GM23338 (cell line): ENCODE measurements at regions not wholly inside any gene's neighbourhood (a gene's known extent, or its start where the extent isn't known, plus 50 kb on each side); places are given as distances from the start of the nearest gene placed in this dataset.

Experiments used
- ATAC-seq: fragments of 200-7000 bp; cut with Tn5 transposase; 3 replicates; pipeline ENCODE4 v1.9.1; 2020
- DNase-seq: peaks from one replicate; pipeline ENCODE4 v3.0.0-alpha.2; 2015; ENCODE audit warnings: low spot score
- H2AFZ ChIP-seq: fragments of 200-600 bp; sonication (generic); 2 replicates; pipeline ENCODE4 v1.8.0; 2016; ENCODE audit warnings: antibody characterized with exemption, mild to moderate bottlenecking, moderate library complexity
- H3F3A ChIP-seq: fragments of 200-600 bp; sonication (generic); replicated peaks from 2 replicates; pipeline ENCODE4 v1.8.0; 2017; ENCODE audit warnings: antibody characterized with exemption, mixed run types, low read depth
- H3K27ac ChIP-seq: fragments of 200-600 bp; sonication (generic); 2 replicates; pipeline ENCODE4 v1.6.1; 2016; ENCODE audit warnings: low read depth
- H3K27me3 ChIP-seq: fragments of 200-600 bp; sonication (generic); 2 replicates; pipeline ENCODE4 v1.8.0; 2016; ENCODE audit warnings: mild to moderate bottlenecking, mixed run types, moderate library complexity; ENCODE audit not compliant: insufficient read depth
- H3K36me3 ChIP-seq: fragments of 200-600 bp; sonication (generic); 2 replicates; pipeline ENCODE4 v1.8.0; 2016; ENCODE audit warnings: mild to moderate bottlenecking; ENCODE audit not compliant: insufficient read depth
- H3K4me1 ChIP-seq: fragments of 200-600 bp; sonication (generic); 2 replicates; pipeline ENCODE4 v1.8.0; 2016; ENCODE audit warnings: mild to moderate bottlenecking, moderate library complexity; ENCODE audit not compliant: insufficient read depth
- H3K4me2 ChIP-seq: fragments of 200-600 bp; sonication (generic); 2 replicates; pipeline ENCODE4 v1.7.1; 2017; ENCODE audit warnings: mixed run types
- H3K4me3 ChIP-seq: fragments of 200-600 bp; sonication (generic); 2 replicates; pipeline ENCODE4 v1.6.1; 2016; ENCODE audit warnings: mixed run types
- H3K79me2 ChIP-seq: fragments of 200-600 bp; sonication (generic); replicated peaks from 2 replicates; pipeline ENCODE4 v1.8.0; 2017; ENCODE audit warnings: mild to moderate bottlenecking; ENCODE audit not compliant: insufficient read depth
- H3K9me2 ChIP-seq: fragments of 200-600 bp; sonication (generic); 2 replicates; pipeline ENCODE4 v1.8.0; 2017; ENCODE audit not compliant: insufficient read depth
- H4K20me1 ChIP-seq: fragments of 200-600 bp; sonication (generic); replicated peaks from 2 replicates; pipeline ENCODE4 v1.8.0; 2017; ENCODE audit warnings: mild to moderate bottlenecking; ENCODE audit not compliant: insufficient read depth
- H3K27ac Mint-ChIP-seq: 2 replicates; pipeline ENCODE4 v1.8.0; 2020; ENCODE audit warnings: inconsistent platforms, mild to moderate bottlenecking, moderate library complexity, mixed read lengths
- H3K27me3 Mint-ChIP-seq: 3 replicates; pipeline ENCODE4 v1.8.0; 2022; ENCODE audit warnings: low read depth, mild to moderate bottlenecking, moderate library complexity, mixed read lengths, inconsistent platforms; ENCODE audit not compliant: insufficient read depth, poor library complexity
- H3K36me3 Mint-ChIP-seq: 3 replicates; pipeline ENCODE4 v1.8.0; 2021; ENCODE audit warnings: low read depth, mild to moderate bottlenecking, inconsistent platforms, moderate library complexity, mixed read lengths
- H3K4me1 Mint-ChIP-seq: 3 replicates; pipeline ENCODE4 v1.8.0; 2020; ENCODE audit warnings: mild to moderate bottlenecking, inconsistent platforms, mixed read lengths
- H3K4me3 Mint-ChIP-seq: 3 replicates; pipeline ENCODE4 v1.8.0; 2021; ENCODE audit warnings: moderate library complexity, mild to moderate bottlenecking, inconsistent platforms, mixed read lengths
- H3K9me3 Mint-ChIP-seq: 3 replicates; pipeline ENCODE4 v1.8.0; 2020; ENCODE audit warnings: moderate library complexity, mild to moderate bottlenecking, inconsistent platforms, mixed read lengths
- CREB1 ChIP-seq: fragments of 250-450 bp; sonication (Bioruptor Pico); IDR thresholded peaks from 2 replicates; pipeline ENCODE4 v1.5.0; 2020; ENCODE audit warnings: low read depth, mild to moderate bottlenecking, moderate library complexity
- ETS1 ChIP-seq: IDR thresholded peaks from 2 replicates; pipeline ENCODE4 v1.6.1; 2016; ENCODE audit warnings: antibody characterized with exemption
- EZH2 ChIP-seq: fragments of 200-600 bp; sonication (generic); IDR thresholded peaks from one replicate; pipeline ENCODE4 v1.8.0; 2017; ENCODE audit warnings: antibody characterized with exemption, mild to moderate bottlenecking, low read depth; ENCODE audit not compliant: unreplicated experiment
- EZH2phosphoT487 ChIP-seq: fragments of 200-600 bp; sonication (generic); IDR thresholded peaks from one replicate; pipeline ENCODE4 v1.8.1; 2018; ENCODE audit warnings: antibody characterized with exemption; ENCODE audit not compliant: unreplicated experiment
- JUNB ChIP-seq: IDR thresholded peaks from one replicate; pipeline ENCODE4 v1.6.1; 2016; ENCODE audit warnings: antibody characterized with exemption; ENCODE audit not compliant: unreplicated experiment
- NANOG ChIP-seq: IDR thresholded peaks from 2 replicates; pipeline ENCODE4 v1.6.1; 2016; ENCODE audit warnings: antibody characterized with exemption, borderline replicate concordance
- POLR2AphosphoS5 ChIP-seq: IDR thresholded peaks from 2 replicates; pipeline ENCODE4 v1.6.1; 2016; ENCODE audit warnings: antibody characterized with exemption, low read depth
- STAT1 ChIP-seq: IDR thresholded peaks from one replicate; pipeline ENCODE4 v1.6.1; 2016; ENCODE audit warnings: antibody characterized with exemption; ENCODE audit not compliant: unreplicated experiment
- ZNF114 ChIP-seq: fragments of 250-450 bp; sonication (Bioruptor Pico); IDR thresholded peaks from 2 replicates; pipeline ENCODE4 v1.5.0; 2020; ENCODE audit warnings: mild to moderate bottlenecking, moderate library complexity
- ZNF331 ChIP-seq: fragments of 250-450 bp; sonication (Bioruptor Pico); IDR thresholded peaks from 2 replicates; pipeline ENCODE4 v1.5.0; 2020; ENCODE audit warnings: low read depth, mild to moderate bottlenecking, moderate library complexity
- ZNF462 ChIP-seq: fragments of 250-450 bp; sonication (Bioruptor Pico); IDR thresholded peaks from 2 replicates; pipeline ENCODE4 v1.5.0; 2020; ENCODE audit warnings: mild to moderate bottlenecking, moderate library complexity
- TF ChIP-seq, protein P1 (sequence below): IDR thresholded peaks from one replicate; pipeline ENCODE4 v1.6.1; 2018; ENCODE audit warnings: antibody characterized with exemption; ENCODE audit not compliant: unreplicated experiment
- TF ChIP-seq, protein P2 (sequence below), 2 experiments: fragments of 200-600 bp in 1 of 2; sonication (generic) in 1 of 2; conservative IDR thresholded peaks; 2 replicates each; pipeline versions ENCODE4 v1.5.1 to v1.6.1; 2016 to 2017; ENCODE audit warnings: antibody characterized with exemption in 2 of 2, low read depth in 2 of 2, mild to moderate bottlenecking in 2 of 2, moderate library complexity in 1 of 2

- H3K9me2 ChIP-seq: peaks cover 4% of the 10 kb centered on the region; the same call in 1 of the 2 replicates
- H3K79me2 ChIP-seq: no peaks in the 10 kb centered on the region
- no peak overlapping the region for H2AFZ ChIP-seq
- ATAC-seq (no peak), DNase-seq (peak; percentile 6)
- H3F3A ChIP-seq: no peaks in the 10 kb centered on the region
- H3K4me1 ChIP-seq: peaks cover 8% of the 10 kb centered on the region
- Mint-ChIP-seq H3K36me3 (no peaks in the 10 kb centered on the region), H3K4me3 (no peak overlapping the region), H3K27ac (no peak overlapping the region), H3K27me3 (no peaks in the 10 kb centered on the region), H3K4me1 (peaks cover 16% of the 10 kb centered on the region), H3K9me3 (no peaks in the 10 kb centered on the region)
- no peaks in the 10 kb centered on the region for H4K20me1 ChIP-seq
- TF ChIP-seq, protein P1, sequence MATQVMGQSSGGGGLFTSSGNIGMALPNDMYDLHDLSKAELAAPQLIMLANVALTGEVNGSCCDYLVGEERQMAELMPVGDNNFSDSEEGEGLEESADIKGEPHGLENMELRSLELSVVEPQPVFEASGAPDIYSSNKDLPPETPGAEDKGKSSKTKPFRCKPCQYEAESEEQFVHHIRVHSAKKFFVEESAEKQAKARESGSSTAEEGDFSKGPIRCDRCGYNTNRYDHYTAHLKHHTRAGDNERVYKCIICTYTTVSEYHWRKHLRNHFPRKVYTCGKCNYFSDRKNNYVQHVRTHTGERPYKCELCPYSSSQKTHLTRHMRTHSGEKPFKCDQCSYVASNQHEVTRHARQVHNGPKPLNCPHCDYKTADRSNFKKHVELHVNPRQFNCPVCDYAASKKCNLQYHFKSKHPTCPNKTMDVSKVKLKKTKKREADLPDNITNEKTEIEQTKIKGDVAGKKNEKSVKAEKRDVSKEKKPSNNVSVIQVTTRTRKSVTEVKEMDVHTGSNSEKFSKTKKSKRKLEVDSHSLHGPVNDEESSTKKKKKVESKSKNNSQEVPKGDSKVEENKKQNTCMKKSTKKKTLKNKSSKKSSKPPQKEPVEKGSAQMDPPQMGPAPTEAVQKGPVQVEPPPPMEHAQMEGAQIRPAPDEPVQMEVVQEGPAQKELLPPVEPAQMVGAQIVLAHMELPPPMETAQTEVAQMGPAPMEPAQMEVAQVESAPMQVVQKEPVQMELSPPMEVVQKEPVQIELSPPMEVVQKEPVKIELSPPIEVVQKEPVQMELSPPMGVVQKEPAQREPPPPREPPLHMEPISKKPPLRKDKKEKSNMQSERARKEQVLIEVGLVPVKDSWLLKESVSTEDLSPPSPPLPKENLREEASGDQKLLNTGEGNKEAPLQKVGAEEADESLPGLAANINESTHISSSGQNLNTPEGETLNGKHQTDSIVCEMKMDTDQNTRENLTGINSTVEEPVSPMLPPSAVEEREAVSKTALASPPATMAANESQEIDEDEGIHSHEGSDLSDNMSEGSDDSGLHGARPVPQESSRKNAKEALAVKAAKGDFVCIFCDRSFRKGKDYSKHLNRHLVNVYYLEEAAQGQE: no peak
- TF ChIP-seq NANOG (no peak), ZNF331 (CRISPR knock-in tag) (no peak), ZNF462 (CRISPR knock-in tag) (no peak), STAT1 (no peak), ZNF114 (CRISPR knock-in tag) (no peak), EZH2phosphoT487 (no peak), POLR2AphosphoS5 (no peak), EZH2 (no peak), ETS1 (no peak), CREB1 (CRISPR knock-in tag) (no peak), JUNB (no peak)
- TF ChIP-seq, protein P2, sequence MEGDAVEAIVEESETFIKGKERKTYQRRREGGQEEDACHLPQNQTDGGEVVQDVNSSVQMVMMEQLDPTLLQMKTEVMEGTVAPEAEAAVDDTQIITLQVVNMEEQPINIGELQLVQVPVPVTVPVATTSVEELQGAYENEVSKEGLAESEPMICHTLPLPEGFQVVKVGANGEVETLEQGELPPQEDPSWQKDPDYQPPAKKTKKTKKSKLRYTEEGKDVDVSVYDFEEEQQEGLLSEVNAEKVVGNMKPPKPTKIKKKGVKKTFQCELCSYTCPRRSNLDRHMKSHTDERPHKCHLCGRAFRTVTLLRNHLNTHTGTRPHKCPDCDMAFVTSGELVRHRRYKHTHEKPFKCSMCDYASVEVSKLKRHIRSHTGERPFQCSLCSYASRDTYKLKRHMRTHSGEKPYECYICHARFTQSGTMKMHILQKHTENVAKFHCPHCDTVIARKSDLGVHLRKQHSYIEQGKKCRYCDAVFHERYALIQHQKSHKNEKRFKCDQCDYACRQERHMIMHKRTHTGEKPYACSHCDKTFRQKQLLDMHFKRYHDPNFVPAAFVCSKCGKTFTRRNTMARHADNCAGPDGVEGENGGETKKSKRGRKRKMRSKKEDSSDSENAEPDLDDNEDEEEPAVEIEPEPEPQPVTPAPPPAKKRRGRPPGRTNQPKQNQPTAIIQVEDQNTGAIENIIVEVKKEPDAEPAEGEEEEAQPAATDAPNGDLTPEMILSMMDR (conservative IDR thresholded peaks at IDR 0.05; ENCODE audit: low read depth in 2 of 2): no peak
- no peaks in the 10 kb centered on the region for H3K27me3 ChIP-seq
- no peak overlapping the region for H3K27ac ChIP-seq
- no peak overlapping the region for H3K4me3 ChIP-seq
- H3K36me3 ChIP-seq: no peaks in the 10 kb centered on the region
- H3K4me2 ChIP-seq: no peak overlapping the region
These were observed 480.9 kb upstream of the CD180 start for GRCh38 chr5:67677422-67677970.
